GM19468 (cell line): ENCODE measurements at regions not wholly inside any gene's neighbourhood (a gene's known extent, or its start where the extent isn't known, plus 50 kb on each side); places are given as distances from the start of the nearest gene placed in this dataset.

Source experiments
- ATAC-seq: cut with Tn5 transposase; IDR thresholded peaks from one replicate; pipeline ENCODE4 v1.9.1; 2021; ENCODE audit warnings: mild to moderate bottlenecking, moderate library complexity, moderate number of reproducible peaks; ENCODE audit not compliant: unreplicated experiment; ENCODE audit errors: extremely low read depth

DNA sequence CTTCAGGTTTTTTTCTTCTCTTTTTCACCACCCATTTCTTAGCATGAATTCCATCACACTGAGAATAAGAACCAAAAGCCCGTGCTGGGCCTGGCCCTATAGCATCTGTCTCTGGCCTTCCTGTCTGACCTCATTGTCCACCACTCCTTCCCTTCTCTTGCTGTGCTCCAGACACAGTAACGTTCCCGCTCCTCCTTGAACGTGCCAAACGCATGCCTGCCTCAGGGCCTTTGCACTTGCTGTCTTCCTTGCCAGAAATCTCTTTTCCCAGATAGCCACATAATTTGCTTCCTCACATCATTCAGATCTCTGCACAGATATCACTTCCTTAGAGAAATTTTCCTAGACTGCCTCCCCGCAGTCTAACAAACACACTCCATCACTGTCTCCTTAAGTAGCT is 119.6 kb upstream of the CPSF6 start:
- no peak for ATAC-seq

DNA sequence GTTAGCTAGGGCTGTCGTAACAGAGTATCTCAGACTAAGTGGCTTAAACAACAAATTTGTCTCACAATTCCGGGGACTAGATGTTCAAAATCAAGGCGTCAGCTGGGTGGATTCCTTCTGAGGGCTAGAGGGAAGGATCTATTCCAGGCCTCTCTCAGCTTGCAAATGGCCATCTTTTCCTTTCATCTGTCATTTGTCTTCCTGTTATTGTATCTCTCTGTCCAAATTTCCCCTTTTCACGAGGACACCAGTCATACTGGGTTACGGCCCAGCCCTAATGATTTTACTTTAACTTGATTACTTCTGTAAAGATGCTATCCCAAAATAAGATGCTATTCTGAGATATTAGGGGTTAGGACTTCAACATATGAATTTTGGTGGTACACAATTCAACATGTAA is 119.0 kb upstream of the CPSF6 start:
- no peak for ATAC-seq

DNA sequence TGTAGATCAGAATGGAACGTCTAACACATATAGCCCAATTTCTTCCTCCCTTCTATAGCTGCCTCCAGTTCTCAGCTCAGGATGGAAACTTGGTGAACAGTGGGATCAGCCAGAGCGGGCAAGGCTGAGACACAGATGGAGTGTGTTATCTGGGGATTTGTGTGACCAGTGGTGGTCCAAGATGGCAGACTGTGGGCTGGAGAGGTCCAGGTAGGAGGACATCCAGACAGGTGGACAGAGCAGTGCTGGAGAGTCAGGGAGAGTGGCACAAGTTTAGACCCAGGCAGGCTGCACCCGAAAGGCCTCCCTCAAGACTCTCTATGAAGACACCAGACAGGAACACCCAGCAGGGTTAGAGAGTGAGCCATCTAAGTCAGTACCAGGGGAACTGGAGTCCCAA is 116.1 kb upstream of the CPSF6 start:
- ATAC-seq, result no peak

DNA sequence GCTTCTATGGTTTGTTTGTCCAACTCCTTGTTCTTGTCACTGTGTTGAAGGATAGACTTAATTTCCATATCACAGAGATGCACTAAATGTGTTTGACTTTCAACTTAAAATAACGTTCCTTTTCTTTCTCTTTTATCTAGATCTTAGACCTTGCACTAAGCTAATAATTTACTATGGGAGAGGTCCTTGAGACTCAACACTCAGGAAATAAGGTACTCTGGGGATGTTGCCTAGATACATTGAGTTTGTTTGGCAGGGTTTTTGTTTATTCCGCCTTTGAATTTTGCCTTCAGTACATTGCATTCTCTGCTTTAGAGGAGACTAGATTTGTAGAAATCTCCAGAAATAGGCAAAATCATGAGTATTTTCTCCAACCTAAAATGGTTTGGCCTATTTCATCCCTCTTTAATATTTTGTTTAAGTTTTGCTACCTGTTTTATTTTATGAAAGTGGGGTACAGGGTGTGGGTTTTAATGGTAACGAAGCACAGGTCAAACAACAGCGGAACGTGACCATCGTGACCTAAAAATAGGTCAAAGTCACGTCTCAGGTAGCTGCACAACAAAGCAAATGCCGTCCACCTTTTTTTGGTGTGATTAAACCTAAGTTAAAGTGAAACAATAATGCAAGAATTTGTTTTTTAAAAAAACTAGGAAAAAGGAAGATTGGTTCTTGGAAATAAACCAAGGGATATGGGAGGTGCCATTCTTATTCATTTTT is 115.3 kb upstream of the CPSF6 start:
- ATAC-seq, result no peak

DNA sequence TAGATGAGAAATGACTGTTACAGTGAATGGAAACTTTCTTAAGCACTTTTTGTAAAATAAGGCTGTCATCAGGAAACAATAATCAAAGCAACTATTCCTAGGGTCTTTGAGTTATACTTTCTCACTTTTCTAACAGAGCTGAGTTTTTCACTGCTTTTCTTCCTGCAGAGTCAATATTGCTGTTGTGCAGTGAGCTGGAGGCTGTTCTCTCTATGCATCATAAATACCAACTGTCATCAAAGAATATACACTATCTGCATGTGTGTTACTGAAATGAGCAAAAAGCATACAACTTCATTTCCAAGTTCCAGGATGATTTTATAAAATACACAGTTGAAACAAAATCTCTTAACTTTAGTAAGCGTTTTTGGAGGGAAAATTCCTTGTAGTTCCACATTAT is 110.4 kb upstream of the CPSF6 start:
- no peak for ATAC-seq

DNA sequence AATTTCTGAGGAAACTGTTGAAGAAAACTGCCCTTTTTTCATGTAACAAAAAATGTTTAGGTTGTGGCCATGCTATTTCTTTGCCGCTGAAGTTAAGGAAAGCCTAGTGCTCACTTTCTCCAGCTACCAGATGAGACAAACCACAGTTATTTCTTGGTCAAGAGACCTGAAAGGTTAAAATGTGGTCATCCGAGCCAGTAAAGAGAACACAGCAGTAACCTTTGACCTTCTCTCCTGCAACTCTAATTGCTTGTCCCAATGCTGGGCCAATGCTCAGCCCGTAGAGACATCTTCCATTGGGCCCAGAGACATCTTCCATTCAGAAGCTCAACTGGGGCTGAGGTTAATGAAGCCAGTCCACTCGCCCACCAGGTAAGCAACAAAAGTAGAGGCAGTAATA is 109.8 kb upstream of the CPSF6 start:
- no peak for ATAC-seq

DNA sequence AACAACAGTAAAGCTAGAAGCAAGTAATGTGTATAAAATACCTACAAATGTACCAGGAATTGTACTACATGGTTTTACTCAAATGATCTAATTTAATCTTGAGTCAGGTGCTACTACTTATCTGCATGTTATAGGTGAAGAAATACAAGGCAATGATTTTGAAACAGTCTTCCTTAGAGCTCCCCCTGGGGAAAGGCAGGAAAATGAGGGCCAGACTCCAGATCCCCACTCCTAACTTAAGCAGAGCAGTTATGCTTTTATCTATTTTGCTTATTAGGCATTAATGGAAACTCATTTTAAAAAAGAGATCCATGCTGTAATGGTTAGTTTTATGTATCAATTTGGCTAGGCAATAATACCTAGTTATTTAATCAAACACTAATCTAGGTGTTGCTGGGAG is 109.3 kb upstream of the CPSF6 start:
- ATAC-seq, result no peak

DNA sequence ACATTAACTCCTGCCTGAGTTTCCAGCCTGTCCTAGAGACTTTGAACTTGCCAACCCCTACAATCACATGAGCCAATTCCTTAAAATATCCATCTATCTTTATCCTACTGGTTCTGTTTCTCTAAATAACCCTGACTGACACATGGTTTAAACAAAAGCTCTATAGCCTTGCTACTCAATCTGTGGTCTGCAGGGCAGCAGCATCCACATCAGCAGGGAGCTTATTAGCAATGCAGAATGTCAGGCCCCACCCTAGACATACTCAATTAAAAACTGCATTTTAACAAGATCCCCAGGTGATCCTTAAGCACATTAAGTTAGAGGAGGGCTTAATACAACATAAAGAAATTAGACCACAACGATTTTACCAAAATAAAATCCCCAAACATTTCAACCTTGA is 108.3 kb upstream of the CPSF6 start:
- ATAC-seq, result no peak

DNA sequence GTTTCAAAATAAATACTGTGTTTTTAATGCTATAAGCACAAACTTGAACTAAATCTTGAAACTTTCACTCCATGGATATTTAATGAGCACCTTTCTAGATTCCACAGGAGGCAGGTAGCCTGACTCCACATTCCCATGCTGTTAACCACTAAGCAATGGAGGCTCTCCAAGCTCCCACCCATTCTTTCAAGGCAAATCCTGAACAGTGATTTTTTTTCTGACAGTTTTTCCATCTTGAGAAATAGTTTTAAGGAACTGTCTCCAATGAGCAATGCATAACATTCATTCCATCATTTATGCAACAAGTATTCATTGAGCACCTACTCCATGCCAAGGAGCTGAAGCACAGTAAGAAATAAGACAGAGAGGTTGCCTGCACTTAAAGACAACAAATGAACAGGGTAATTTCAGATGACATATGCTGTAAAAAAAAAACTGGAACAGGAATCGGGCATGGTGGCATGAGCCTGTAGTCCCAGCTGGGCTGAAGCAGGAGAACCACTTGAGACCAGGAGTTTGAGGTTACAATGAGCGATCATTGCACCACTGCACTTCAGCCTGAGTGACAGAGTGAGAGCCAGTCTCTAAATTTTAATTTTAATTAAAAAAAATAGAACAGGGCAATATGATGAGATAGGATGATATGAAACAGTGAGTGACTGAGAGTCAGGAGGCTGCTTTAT is 102.3 kb upstream of the CPSF6 start:
- ATAC-seq, result no peak

DNA sequence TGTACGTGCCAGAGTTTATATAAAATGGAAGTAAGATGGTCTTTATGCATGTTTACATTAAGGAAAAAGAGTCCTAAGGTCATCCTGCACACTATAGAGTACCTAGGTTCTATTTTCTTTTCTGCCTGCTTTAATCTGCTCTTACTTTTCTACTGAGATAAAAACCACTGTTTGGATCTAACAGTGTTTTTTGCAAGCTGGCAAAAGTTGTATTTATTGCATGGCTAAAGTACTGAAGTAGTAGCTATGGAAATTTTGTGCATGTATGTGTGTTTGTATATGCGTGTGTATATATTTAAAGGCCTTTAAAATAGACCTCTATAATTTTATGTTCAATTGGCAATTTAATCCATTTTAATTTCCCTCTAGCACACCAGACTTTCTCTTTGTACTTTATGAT is 98.3 kb upstream of the CPSF6 start:
- no peak for ATAC-seq

DNA sequence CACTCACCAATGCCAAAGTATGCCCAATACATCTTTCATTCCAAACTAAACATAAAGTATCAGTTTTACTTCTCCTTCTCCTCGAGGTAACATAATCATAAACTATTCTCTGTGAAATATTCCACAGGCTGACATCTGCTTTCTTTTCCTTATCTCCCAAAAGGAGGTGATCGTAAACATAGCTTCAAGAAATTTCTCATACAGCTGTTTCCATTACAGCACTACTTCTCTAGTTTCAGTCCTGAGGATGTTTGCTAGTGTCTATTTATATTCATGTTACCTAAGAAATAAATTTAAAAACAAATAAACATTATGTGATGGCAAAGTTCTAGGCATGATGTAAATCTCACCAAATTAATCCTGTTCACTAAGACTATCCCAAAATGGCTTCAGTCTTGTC is 90.1 kb upstream of the CPSF6 start:
- ATAC-seq, result no peak

DNA sequence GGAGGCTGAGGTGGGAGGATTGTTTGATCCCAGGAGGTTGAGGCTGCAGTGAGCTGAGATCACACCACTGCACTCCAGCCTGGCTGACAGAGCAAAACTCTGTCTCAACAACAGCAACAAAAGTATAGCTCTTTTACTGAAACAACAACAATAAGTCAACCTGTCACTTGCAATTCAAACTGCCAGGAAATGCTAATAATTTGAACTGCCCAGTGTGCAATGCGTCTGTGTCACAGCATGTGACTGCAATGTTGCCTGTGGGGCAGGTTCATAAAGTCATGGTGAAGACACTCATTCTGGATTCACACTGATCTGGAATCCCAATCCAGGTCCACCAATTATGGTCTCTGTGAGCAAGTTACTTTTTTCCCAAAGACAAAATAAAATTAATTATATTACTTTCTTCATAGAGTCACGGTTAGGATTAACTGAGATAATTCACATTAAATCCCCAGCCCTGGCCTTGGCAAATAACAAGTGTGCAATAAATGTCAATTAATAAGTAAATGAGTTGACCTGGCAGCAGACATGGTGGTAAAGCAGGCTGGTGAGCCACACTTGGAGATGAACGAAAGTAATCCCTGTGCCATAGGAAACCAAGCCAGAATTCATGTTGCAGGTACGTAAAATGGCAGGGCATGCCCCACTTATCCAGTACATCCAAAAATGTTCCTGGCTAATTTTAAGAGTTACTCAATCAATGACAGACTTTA is 89.1 kb upstream of the CPSF6 start:
- ATAC-seq, result no peak

DNA sequence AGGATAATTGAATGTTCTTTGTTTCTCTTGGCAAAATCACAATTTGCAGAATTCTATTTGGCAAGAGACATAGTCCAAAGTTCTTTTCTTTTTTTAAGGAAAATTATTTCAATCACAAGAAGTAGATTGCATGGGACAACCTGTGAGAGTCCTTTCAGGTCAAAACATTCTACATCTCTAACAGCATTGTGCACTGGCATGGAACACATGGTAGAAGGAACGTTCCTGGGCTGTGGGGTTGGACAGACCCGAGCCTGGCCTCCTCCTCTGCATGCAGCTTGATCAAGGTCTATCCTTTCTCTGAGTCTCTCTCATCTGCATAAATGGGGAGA is 88.6 kb upstream of the CPSF6 start:
- ATAC-seq, result no peak

DNA sequence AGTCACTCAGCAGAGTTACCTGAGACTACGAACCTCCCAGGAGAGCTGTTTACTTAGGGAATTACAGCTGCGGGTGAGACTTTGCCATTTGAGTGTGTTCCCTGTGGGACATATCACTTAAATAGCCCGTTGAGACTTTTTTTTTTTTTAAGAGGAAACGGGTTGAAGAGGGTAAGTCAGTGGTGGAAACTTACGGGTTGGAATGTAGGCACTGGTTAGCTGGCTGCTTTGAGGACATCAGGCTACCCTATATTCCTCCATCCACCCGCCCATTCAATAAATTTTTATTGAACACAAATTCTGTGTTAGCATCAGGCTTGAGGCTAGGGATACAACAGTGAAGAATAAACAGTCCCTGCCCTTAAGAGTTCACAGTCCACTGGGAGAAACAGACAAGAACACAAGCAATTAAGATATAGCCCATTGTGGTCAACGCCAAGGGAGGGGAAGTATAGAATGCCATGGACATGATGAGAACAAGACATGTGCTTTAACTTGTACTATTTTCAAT is 88.1 kb upstream of the CPSF6 start:
- no peak for ATAC-seq

DNA sequence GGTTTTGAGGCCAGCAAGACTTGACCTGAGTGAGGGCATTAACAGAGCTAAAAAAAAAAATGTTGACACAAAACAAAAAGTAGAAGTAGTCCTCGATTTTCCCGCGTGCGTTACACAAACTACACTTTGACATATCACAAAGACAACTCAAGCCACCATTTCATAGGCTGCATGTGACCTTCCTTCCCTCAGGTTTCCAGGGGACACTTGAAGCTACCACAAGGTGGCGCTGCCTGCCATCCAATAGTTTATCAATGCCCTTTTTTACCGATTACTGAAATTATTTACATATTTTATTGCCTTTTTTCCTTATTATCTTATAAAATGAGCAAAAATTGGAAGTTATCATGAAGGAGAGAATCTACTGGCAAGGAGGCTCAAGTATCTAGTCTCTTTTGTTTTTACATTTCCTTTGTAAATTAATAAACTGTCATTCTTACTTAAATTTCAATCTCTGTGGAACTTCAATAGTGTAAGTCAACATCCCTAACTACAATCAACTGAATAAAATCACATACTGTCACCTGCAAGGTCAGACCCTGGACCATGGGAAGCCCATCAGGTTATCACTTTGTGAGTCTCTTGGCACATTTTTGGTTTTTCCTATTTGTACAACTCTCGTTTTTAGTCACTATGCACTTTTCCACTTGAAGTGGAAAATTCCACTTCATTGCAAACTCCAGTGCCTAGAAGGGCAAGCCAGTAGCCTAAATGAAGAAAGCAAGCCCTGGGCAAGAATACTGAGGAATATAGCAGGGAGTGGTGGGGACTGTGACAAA is 84.6 kb upstream of the CPSF6 start:
- ATAC-seq, result no peak

DNA sequence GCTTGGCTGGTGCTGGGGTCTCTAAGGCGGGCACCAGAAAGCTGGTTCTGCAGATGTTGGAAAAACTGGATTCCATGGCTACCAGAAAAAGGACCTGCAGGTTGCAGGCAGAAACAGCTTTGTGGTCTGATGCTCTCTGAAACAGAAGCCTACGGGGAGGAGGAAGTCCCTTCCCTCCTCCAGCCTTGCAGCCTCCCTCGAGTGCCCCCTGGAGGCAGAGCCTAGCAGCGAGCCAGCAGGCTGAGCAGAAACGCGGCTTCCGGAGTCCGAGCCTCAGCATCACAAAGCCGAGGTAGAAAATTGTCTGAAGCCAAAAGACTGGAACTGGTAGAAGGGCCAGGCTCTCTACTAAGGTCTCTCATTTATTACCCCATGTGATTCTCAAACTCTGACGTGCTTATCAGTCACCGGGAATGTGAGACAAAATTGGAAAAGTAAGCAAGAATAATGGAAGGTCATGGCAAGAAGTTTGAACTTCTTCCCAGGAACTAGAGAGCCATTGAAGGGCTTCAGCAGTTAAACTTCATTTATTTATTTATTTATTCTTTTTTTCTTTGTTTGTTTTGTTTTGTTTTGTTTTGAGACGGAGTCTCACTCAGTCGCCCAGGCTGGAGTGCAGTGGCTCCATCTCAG is 82.2 kb upstream of the CPSF6 start:
- peak; percentile 79 for ATAC-seq

DNA sequence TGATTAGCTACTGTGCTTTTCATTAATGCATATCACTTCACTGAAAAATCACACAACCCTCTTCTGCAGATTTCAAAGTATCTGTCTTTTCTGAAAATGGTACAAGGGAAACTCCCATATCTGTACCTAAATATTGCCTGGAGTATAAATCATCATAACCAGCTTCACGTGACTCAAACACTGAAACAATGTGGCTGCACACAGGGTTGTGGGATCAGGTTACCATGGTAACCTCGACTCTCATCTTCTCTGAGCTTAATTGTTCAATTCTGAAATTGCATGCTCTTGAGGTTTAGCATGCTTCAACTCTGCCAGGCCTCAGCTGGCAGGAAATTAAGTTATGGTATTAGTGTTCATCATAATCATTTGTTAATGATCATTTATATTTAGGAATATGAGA is 77.5 kb upstream of the CPSF6 start:
- ATAC-seq, result no peak

DNA sequence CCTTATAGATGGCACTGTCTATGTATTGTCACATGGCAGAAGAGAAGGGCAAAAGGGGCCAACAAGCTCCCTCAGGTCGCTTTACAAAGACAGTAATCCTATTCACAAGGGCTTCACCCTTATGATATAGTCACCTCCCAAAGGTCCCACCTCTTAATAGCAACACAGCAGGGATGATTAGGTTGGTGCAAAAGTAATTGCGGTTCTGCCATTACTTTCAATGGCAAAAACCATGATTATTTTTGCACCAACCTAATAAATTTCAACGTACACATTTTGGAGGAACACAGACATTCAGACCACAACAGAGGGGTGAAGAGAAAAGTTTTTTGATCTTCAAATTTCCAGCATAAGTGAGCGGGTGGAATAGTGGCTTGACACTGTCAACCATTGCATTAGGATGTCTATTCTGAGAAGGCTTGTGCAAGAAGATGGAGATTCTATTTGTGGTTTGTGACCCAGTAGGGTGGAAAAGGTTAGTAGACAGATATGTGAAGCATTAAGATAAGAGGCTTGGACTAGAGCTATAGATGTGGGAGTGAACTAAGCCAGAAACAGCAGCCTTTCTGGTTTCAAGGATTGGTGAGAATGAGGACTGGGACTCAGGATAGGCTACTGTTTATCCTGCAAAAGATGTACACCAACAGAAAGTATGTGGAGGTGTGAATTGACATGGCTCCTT is 75.5 kb upstream of the CPSF6 start:
- no peak for ATAC-seq

DNA sequence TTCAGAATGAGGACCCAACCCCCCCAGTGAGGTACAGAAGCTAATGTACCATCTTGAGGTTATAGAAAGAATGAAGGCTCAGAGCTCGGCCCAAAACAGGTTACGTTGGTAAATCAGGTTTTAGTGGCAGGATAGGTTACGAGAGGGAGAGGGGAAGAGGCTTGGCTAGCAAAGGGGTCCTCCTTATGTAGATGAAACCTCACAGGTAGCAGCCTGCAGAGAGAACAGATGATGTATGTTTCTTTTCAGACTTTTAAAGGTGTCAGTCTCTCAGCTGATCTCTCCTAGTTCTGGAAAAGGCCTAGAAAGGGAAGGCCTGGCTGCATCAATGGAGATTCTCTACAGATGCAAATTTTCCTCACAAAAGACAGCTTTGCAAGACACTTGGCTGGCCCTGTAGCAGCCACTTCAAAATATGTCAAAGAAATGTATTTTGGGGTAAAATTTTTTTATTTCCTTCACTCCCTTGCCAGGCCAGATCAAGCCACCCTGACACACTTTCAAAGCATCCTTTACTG is 71.7 kb upstream of the CPSF6 start:
- no peak for ATAC-seq
